Uterus (tissue), 3 donors: ENCODE measurements at regions not wholly inside any gene's neighbourhood (a gene's known extent, or its start where the extent isn't known, plus 50 kb on each side); places are given as distances from the start of the nearest gene placed in this dataset.

Experiments used
- DNase-seq, 2 donors: peaks; one replicate each; pipeline ENCODE4 v3.0.0-alpha.2; 2019 to 2020
- H3K27ac ChIP-seq, 2 donors: fragments of 200-600 bp; sonication (generic); 1 replicate in 1 of 2; 2 replicates in 1 of 2; pipeline ENCODE4 v1.5.1; 2016 to 2018
- H3K27me3 ChIP-seq, 2 donors: fragments of 200-600 bp; sonication (generic); one replicate each; pipeline ENCODE4 v1.5.1; 2018 to 2019; ENCODE audit warnings: control low read depth in 1 of 2
- H3K36me3 ChIP-seq, 2 donors: fragments of 200-600 bp; sonication (generic); one replicate each; pipeline ENCODE4 v1.5.1; 2019; ENCODE audit warnings: control low read depth in 1 of 2
- H3K4me1 ChIP-seq, 2 donors: fragments of 200-600 bp; sonication (generic); one replicate each; pipeline ENCODE4 v1.5.1; 2018 to 2019; ENCODE audit warnings: control low read depth in 1 of 2
- H3K4me3 ChIP-seq, 2 donors: fragments of 200-600 bp; sonication (generic); 1 replicate in 1 of 2; 2 replicates in 1 of 2; pipeline ENCODE4 v1.5.1; 2018 to 2019; ENCODE audit warnings: mild to moderate bottlenecking in 1 of 2
- H3K9me3 ChIP-seq, 2 donors: fragments of 200-600 bp; sonication (generic); one replicate each; pipeline ENCODE4 v1.5.1; 2019; ENCODE audit warnings: control low read depth in 1 of 2
- POLR2A ChIP-seq, 2 donors: fragments of 450-650 bp; IDR thresholded peaks; one replicate each; pipeline ENCODE4 v1.6.1; 2016; ENCODE audit warnings: antibody characterized with exemption in 2 of 2, mild to moderate bottlenecking in 1 of 2, moderate library complexity in 1 of 2
- intact Hi-C: fragments of 100-400 bp; cut with DNase I; formaldehyde crosslinking; loops from one replicate; pipeline ENCODE4 v1.15.1; 2023; ENCODE audit warnings: low total_unique reads
- TF ChIP-seq, protein P1 (sequence below), 4 experiments: fragments of 200-600 bp in 2 of 4; fragments of 450-650 bp in 2 of 4; sonication (generic) in 2 of 4; IDR thresholded peaks; one replicate each; pipeline ENCODE4 v1.5.1; 2016 to 2019; ENCODE audit warnings: antibody characterized with exemption in 4 of 4, mild to moderate bottlenecking in 2 of 4, moderate library complexity in 1 of 4
- donor health status: DM: yes; HTN: yes; CAD: no.

DNA sequence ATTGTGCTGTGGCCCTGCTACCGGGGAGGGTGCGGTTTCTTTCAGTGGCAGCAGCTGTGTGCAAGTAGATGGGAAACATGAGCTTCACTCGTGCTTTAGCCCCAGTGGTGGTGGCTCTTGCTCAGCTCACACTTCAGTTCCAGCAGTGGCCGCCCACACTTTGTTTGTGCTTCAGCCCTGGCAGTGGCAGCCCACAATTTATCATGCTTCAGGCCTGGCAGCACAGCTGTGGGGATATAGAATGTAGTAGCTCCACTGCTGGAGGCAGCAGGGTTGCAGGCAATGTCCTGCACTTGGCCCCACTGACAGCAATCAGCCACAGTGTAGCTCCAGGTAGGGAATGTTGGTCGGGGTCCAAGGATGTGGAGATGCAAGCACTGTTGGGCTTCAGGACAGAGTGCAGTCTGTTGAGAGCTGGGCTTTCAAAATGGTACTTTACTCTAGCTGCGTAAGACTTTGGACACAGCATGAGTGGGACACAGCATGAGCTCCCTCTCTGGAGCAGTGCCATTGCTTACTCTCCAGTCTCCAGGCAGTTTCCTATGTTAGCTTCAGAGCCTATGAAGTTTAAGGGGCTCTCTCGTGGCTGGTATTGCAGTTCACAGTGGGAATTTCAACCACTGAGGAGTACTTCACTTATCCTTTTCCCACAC is 413.1 kb downstream of the PDGFC start:
- DNase-seq = no peak
- Histone ChIP-seq H3K27me3 (no peaks in the 10 kb centered on the region), H3K27ac (peak overlapping the region; percentile 72 to 76), H3K9me3 (no peaks in the 10 kb centered on the region), H3K4me3 (no peak overlapping the region), H3K4me1 (no peaks in the 10 kb centered on the region), H3K36me3 (no peaks in the 10 kb centered on the region)
- no peak for TF ChIP-seq POLR2A (IDR thresholded peaks at IDR 0.05)
- TF ChIP-seq, protein P1, sequence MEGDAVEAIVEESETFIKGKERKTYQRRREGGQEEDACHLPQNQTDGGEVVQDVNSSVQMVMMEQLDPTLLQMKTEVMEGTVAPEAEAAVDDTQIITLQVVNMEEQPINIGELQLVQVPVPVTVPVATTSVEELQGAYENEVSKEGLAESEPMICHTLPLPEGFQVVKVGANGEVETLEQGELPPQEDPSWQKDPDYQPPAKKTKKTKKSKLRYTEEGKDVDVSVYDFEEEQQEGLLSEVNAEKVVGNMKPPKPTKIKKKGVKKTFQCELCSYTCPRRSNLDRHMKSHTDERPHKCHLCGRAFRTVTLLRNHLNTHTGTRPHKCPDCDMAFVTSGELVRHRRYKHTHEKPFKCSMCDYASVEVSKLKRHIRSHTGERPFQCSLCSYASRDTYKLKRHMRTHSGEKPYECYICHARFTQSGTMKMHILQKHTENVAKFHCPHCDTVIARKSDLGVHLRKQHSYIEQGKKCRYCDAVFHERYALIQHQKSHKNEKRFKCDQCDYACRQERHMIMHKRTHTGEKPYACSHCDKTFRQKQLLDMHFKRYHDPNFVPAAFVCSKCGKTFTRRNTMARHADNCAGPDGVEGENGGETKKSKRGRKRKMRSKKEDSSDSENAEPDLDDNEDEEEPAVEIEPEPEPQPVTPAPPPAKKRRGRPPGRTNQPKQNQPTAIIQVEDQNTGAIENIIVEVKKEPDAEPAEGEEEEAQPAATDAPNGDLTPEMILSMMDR (IDR thresholded peaks at IDR 0.05) = no peak
- intact Hi-C loops = no loop called here

DNA sequence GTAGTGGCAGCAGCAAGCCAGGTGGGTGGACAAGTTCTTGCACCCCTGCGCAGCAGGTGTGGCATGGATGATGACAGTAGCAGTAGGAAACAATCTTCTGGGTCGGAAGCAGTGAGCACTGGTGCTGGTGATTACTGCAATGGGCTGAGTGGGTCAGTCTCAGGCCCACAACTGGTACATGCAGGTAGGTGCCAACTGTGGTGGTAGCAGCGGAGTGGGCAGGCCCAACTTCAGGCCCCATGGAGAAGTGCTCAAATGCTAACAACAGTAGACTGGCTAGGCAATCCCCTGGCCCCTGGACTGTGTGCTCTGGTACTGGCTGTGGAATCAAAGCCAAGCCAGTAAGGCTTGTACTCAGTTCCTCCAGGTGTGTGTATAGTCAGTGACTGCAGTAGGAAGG is 413.7 kb downstream of the PDGFC start:
- Histone ChIP-seq H3K4me1 (no peaks in the 10 kb centered on the region), H3K27me3 (no peaks in the 10 kb centered on the region), H3K27ac (no peak overlapping the region), H3K9me3 (no peaks in the 10 kb centered on the region), H3K36me3 (no peaks in the 10 kb centered on the region), H3K4me3 (no peak overlapping the region)
- DNase-seq = no peak
- TF ChIP-seq, protein P1 (IDR thresholded peaks at IDR 0.05) = no peak
- TF ChIP-seq POLR2A (IDR thresholded peaks at IDR 0.05) = no peak
- intact Hi-C loops = no loop called here

DNA sequence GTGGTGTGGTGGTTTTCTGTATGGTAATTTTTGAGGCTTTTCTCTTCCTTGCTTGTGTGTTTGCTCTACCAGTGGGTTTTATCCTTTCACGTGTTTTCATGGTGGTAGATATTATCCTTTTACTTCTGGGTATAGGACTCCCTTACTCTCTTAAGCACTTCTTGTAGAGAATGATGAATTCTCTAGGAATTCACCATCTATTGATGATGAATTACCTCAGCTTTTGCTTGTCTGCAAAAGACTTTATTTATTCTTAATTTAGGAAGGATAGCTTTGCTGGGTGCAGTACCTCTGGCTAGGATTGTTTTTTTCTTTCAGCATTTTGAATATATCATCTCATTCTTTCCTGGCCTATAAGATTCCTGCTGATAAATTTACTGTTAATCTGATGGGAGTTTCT is 415.3 kb downstream of the PDGFC start:
- no peaks in the 10 kb centered on the region for H3K36me3 ChIP-seq
- no peak overlapping the region for H3K27ac ChIP-seq
- DNase-seq = no peak
- no peaks in the 10 kb centered on the region for H3K9me3 ChIP-seq
- intact Hi-C loops = no loop called here
- H3K4me1 ChIP-seq = no peaks in the 10 kb centered on the region
- no peak for TF ChIP-seq POLR2A (IDR thresholded peaks at IDR 0.05)
- TF ChIP-seq, protein P1 (IDR thresholded peaks at IDR 0.05) = no peak
- no peaks in the 10 kb centered on the region for H3K27me3 ChIP-seq
- H3K4me3 ChIP-seq = no peak overlapping the region

DNA sequence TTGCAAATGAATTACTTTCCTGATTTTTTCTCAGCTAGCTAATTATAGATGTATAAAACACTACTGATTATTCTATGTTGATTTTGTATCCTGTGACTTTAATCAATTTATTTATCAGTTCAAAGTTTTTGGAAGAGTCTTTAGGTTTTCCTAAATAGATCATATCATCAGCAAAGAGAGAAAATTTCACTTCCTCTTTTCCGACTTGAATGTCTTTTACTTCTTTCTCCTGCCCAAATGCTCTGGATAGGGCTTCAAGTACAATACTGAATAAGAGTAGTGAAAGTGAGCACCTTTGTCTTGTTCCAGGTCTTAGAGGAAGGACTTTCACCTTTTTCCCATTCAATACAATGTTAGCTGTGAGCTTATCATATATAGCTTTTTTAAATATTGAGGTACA is 417.9 kb downstream of the PDGFC start:
- no peak for DNase-seq
- Histone ChIP-seq H3K4me1 (no peaks in the 10 kb centered on the region), H3K27me3 (no peaks in the 10 kb centered on the region), H3K27ac (no peak overlapping the region), H3K36me3 (no peaks in the 10 kb centered on the region), H3K9me3 (no peaks in the 10 kb centered on the region), H3K4me3 (no peak overlapping the region)
- intact Hi-C loops = no loop called here
- TF ChIP-seq POLR2A (IDR thresholded peaks at IDR 0.05) = no peak
- TF ChIP-seq, protein P1 (IDR thresholded peaks at IDR 0.05) = no peak

DNA sequence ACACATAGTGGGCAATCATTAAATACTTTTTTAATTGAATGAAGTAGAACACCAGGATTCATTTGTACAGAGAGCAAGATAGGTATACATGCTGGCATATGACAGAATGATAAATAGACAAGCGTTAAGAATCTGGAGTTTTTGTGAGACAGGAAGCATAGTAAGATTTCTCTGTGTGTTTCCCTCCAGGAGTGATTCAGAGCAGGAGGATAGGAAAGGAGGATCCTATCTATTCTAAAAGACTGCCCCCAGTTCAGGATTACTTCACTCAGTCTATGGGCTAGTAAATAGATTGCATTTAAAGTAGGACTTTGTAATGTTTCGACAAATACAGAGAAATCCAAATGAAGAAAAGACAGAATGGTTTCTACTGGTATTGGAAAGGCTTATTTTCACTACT is 423.7 kb downstream of the PDGFC start:
- Histone ChIP-seq H3K27ac (peak overlapping the region; percentile 73 to 79), H3K4me3 (no peak overlapping the region), H3K4me1 (peaks cover 0 to 7% of the 10 kb centered on the region in 2 donors), H3K27me3 (no peaks in the 10 kb centered on the region), H3K36me3 (no peaks in the 10 kb centered on the region), H3K9me3 (no peaks in the 10 kb centered on the region)
- intact Hi-C loops = no loop called here
- no peak for DNase-seq
- TF ChIP-seq, protein P1 (IDR thresholded peaks at IDR 0.05) = no peak
- no peak for TF ChIP-seq POLR2A (IDR thresholded peaks at IDR 0.05)
